ENCODE measurements at regions not wholly inside any gene's neighbourhood (a gene's known extent, or its start where the extent isn't known, plus 50 kb on each side); places are given as distances from the start of the nearest gene placed in this dataset.

GRCh38 chr1:221032204-221032585 is 153.0 kb downstream of the HLX start:
- intact Hi-C loops (cut with micrococcal nuclease; ENCODE audit: unreplicated experiment) (no loop called here), in situ Hi-C loops (cut with MboI) (no loop called here)
- H3K4me2 ChIP-seq (ENCODE audit: control insufficient read depth, insufficient read depth): no peak overlapping the region
- no peak for FAIRE-seq
- ChIA-PET RAD21 (ENCODE audit: unreplicated experiment) (no interaction called here), POLR2A (no interaction called here), CTCF (no interaction called here), SMC1A (ENCODE audit: uncharacterized antibody, unreplicated experiment) (no interaction called here)
- no peak overlapping the region for H3K4me3 ChIP-seq
- DNase-seq (ENCODE audit: low read depth, low spot score): no peak
- no peaks in the 10 kb centered on the region; a peak in 1 of 4 replicates for H3K27me3 ChIP-seq (replicated peaks in 1 of 2; ENCODE audit: control insufficient read depth in 2 of 2, insufficient read depth in 2 of 2, low read length in 1 of 2)
- H3K9me3 ChIP-seq (replicated peaks; ENCODE audit: control insufficient read depth, insufficient read depth, low read length): no peaks in the 10 kb centered on the region; the same call in 2 of the 3 replicates
- H3K4me1 ChIP-seq (ENCODE audit: control insufficient read depth, insufficient read depth, low read length): no peaks in the 10 kb centered on the region
- H3K27ac ChIP-seq (ENCODE audit: control insufficient read depth, insufficient read depth): no peak overlapping the region
- no peak overlapping the region for H3K9ac ChIP-seq (ENCODE audit: control insufficient read depth, insufficient read depth, low read length)
- BruUV-seq (replicated peaks): no TSS peak
- no peak for TF ChIP-seq EZH2 (IDR thresholded peaks at IDR 0.05; ENCODE audit: borderline replicate concordance, control insufficient read depth, low read depth, low read length)
- TF ChIP-seq YY1 (IDR thresholded peaks at IDR 0.05; ENCODE audit: low read depth, low read length): no peak
- no peak for TF ChIP-seq HDAC6 (IDR thresholded peaks at IDR 0.05; ENCODE audit: unreplicated experiment)
- no peak for TF ChIP-seq NRF1 (conservative IDR thresholded peaks at IDR 0.05; ENCODE audit: low read depth, low read length)
- TF ChIP-seq CEBPZ (IDR thresholded peaks at IDR 0.05; ENCODE audit: low read depth, low read length): no peak
- no peak for TF ChIP-seq EGR1 (IDR thresholded peaks at IDR 0.05; ENCODE audit: borderline replicate concordance in 1 of 2, low read depth in 2 of 2, low read length in 2 of 2)
- H4K20me1 ChIP-seq (ENCODE audit: control insufficient read depth, insufficient read depth): no peaks in the 10 kb centered on the region
- no peaks in the 10 kb centered on the region for H3K36me3 ChIP-seq (ENCODE audit: control insufficient read depth in 2 of 2, insufficient read depth in 2 of 2, low read length in 1 of 2)
- no peak for ATAC-seq
- H2AFZ ChIP-seq (ENCODE audit: control insufficient read depth, low read depth, low read length): no peak overlapping the region
- no peaks in the 10 kb centered on the region for H3K79me2 ChIP-seq (ENCODE audit: control insufficient read depth, insufficient read depth, low read length)
